ENCODE measurements at regions not wholly inside any gene's neighbourhood (a gene's known extent, or its start where the extent isn't known, plus 50 kb on each side); places are given as distances from the start of the nearest gene placed in this dataset.
A peak's percentile ranks its signal among the peaks of the same experiment; 100 is the strongest.

DNA sequence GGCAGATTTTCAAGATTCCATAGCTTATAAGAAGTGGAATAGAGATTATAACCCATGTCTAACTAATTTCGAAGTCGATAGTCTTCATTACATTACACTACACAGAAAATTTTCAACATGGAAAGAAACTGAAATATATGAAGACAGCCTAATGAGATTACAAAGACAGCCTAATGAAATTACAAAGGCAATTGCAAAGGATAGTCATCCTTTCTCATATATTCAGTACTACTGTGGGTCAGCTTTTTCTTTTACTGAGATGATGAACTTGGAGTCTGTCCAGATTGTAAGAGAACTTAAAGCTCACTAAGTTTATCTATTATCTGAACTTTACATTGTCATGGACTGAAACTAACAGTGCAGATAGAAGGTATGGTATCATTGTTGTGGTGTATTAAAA, 304.4 kb upstream of the MBL2 start:
- Histone ChIP-seq H3K4me3 (ENCODE audit: low read depth, low read length) (no peak overlapping the region), H3K9me3 (ENCODE audit: control insufficient read depth, low read length) (no peaks in the 10 kb centered on the region), H2AFZ (no peak overlapping the region), H3K4me2 (ENCODE audit: low read length) (no peak overlapping the region), H3K27me3 (ENCODE audit: control insufficient read depth, insufficient read depth, low read length) (no peaks in the 10 kb centered on the region), H3K79me2 (no peaks in the 10 kb centered on the region), H3K9ac (no peak overlapping the region), H3K4me1 (no peaks in the 10 kb centered on the region), H3K36me3 (ENCODE audit: control insufficient read depth, insufficient read depth, low read length) (no peaks in the 10 kb centered on the region), H3K27ac (no peak overlapping the region)
- TF ChIP-seq, protein P1, sequence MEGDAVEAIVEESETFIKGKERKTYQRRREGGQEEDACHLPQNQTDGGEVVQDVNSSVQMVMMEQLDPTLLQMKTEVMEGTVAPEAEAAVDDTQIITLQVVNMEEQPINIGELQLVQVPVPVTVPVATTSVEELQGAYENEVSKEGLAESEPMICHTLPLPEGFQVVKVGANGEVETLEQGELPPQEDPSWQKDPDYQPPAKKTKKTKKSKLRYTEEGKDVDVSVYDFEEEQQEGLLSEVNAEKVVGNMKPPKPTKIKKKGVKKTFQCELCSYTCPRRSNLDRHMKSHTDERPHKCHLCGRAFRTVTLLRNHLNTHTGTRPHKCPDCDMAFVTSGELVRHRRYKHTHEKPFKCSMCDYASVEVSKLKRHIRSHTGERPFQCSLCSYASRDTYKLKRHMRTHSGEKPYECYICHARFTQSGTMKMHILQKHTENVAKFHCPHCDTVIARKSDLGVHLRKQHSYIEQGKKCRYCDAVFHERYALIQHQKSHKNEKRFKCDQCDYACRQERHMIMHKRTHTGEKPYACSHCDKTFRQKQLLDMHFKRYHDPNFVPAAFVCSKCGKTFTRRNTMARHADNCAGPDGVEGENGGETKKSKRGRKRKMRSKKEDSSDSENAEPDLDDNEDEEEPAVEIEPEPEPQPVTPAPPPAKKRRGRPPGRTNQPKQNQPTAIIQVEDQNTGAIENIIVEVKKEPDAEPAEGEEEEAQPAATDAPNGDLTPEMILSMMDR (IDR thresholded peaks at IDR 0.05) = no peak

GRCh38 chr10:53075469-53075868, 302.9 kb upstream of the MBL2 start:
- H2AFZ ChIP-seq = no peak overlapping the region
- no peaks in the 10 kb centered on the region for H3K9me3 ChIP-seq (ENCODE audit: control insufficient read depth, low read length)
- H3K27me3 ChIP-seq (ENCODE audit: control insufficient read depth, insufficient read depth, low read length) = no peaks in the 10 kb centered on the region
- no peak overlapping the region for H3K9ac ChIP-seq
- H3K4me1 ChIP-seq = no peaks in the 10 kb centered on the region
- no peak overlapping the region for H3K27ac ChIP-seq
- no peak overlapping the region for H3K4me3 ChIP-seq (ENCODE audit: low read depth, low read length)
- no peaks in the 10 kb centered on the region for H3K36me3 ChIP-seq (ENCODE audit: control insufficient read depth, insufficient read depth, low read length)
- TF ChIP-seq, protein P1 (IDR thresholded peaks at IDR 0.05) = no peak
- H3K4me2 ChIP-seq (ENCODE audit: low read length) = no peak overlapping the region
- H3K79me2 ChIP-seq = no peaks in the 10 kb centered on the region

GRCh38 chr10:53072144-53072543, 299.6 kb upstream of the MBL2 start:
- TF ChIP-seq, protein P1 (IDR thresholded peaks at IDR 0.05) = no peak
- no peaks in the 10 kb centered on the region for H3K4me1 ChIP-seq
- H3K9me3 ChIP-seq (ENCODE audit: control insufficient read depth, low read length) = no peaks in the 10 kb centered on the region
- H3K4me2 ChIP-seq (ENCODE audit: low read length) = no peak overlapping the region
- H3K27ac ChIP-seq = no peak overlapping the region
- no peaks in the 10 kb centered on the region for H3K36me3 ChIP-seq (ENCODE audit: control insufficient read depth, insufficient read depth, low read length)
- peak overlapping the region; percentile 6 for H2AFZ ChIP-seq
- H3K79me2 ChIP-seq = no peaks in the 10 kb centered on the region
- H3K9ac ChIP-seq = no peak overlapping the region
- H3K4me3 ChIP-seq (ENCODE audit: low read depth, low read length) = no peak overlapping the region
- H3K27me3 ChIP-seq (ENCODE audit: control insufficient read depth, insufficient read depth, low read length) = no peaks in the 10 kb centered on the region

GRCh38 chr10:53071505-53072125, 299.0 kb upstream of the MBL2 start:
- H3K36me3 ChIP-seq (ENCODE audit: control insufficient read depth, insufficient read depth, low read length) = no peaks in the 10 kb centered on the region
- H3K4me3 ChIP-seq (ENCODE audit: low read depth, low read length) = no peak overlapping the region
- no peaks in the 10 kb centered on the region for H3K27me3 ChIP-seq (ENCODE audit: control insufficient read depth, insufficient read depth, low read length)
- no peaks in the 10 kb centered on the region for H3K9me3 ChIP-seq (ENCODE audit: control insufficient read depth, low read length)
- H3K27ac ChIP-seq = no peak overlapping the region
- H3K4me1 ChIP-seq = no peaks in the 10 kb centered on the region
- no peak overlapping the region for H3K4me2 ChIP-seq (ENCODE audit: low read length)
- peak overlapping the region; percentile 13 for H2AFZ ChIP-seq
- no peak overlapping the region for H3K9ac ChIP-seq
- TF ChIP-seq, protein P1 (IDR thresholded peaks at IDR 0.05) = no peak
- no peaks in the 10 kb centered on the region for H3K79me2 ChIP-seq

DNA sequence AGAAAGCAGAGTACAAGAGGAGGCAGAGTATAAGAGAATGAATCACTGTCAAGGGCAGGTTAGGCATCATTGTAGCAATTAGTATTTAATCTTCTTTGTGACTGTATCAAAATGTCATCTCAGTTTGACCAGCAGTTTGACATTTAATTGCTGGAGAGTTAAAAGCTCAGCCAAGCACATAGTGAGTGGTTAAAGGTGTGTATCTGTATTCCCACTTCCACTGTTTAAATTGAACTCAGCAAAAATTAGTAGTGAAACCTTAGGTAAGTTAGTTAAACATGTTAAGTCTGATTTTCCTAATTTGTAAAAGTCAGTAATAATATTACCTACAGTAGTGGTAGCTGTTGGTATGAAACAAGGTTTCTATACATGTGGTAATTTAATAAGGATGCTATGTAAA, 296.4 kb upstream of the MBL2 start:
- TF ChIP-seq, protein P1 (IDR thresholded peaks at IDR 0.05) = no peak
- Histone ChIP-seq H3K79me2 (no peaks in the 10 kb centered on the region), H3K9ac (no peak overlapping the region), H3K4me1 (no peaks in the 10 kb centered on the region), H3K27ac (no peak overlapping the region), H3K27me3 (ENCODE audit: control insufficient read depth, insufficient read depth, low read length) (no peaks in the 10 kb centered on the region), H2AFZ (no peak overlapping the region), H3K9me3 (ENCODE audit: control insufficient read depth, low read length) (no peaks in the 10 kb centered on the region), H3K4me2 (ENCODE audit: low read length) (no peak overlapping the region), H3K36me3 (ENCODE audit: control insufficient read depth, insufficient read depth, low read length) (no peaks in the 10 kb centered on the region), H3K4me3 (ENCODE audit: low read depth, low read length) (no peak overlapping the region)

Measured in parathyroid adenoma (tissue), 2 donors.